ENCODE measurements at regions not wholly inside any gene's neighbourhood (a gene's known extent, or its start where the extent isn't known, plus 50 kb on each side); places are given as distances from the start of the nearest gene placed in this dataset.
"Not testable (repeated sequence)": the region's sequence is repeated elsewhere in the genome, so short reads cannot be mapped to it uniquely, and the experiment has no call there.

- no peak for DNase-seq (ENCODE audit: low read depth, low spot score)
Observed at GRCh38 chr19:30817965-30818567, 445.9 kb downstream of the ZNF536 start.

- no peak for DNase-seq (ENCODE audit: low read depth, low spot score)
Observed at GRCh38 chr19:30817197-30817596, 445.0 kb downstream of the ZNF536 start.

- DNase-seq (ENCODE audit: low read depth, low spot score) = no peak
Observed at GRCh38 chr19:30815889-30816580, 443.9 kb downstream of the ZNF536 start.

GRCh38 chr19:30812099-30812678 lies 440.0 kb downstream of the ZNF536 start:
- DNase-seq (ENCODE audit: low read depth, low spot score) = no peak

DNA sequence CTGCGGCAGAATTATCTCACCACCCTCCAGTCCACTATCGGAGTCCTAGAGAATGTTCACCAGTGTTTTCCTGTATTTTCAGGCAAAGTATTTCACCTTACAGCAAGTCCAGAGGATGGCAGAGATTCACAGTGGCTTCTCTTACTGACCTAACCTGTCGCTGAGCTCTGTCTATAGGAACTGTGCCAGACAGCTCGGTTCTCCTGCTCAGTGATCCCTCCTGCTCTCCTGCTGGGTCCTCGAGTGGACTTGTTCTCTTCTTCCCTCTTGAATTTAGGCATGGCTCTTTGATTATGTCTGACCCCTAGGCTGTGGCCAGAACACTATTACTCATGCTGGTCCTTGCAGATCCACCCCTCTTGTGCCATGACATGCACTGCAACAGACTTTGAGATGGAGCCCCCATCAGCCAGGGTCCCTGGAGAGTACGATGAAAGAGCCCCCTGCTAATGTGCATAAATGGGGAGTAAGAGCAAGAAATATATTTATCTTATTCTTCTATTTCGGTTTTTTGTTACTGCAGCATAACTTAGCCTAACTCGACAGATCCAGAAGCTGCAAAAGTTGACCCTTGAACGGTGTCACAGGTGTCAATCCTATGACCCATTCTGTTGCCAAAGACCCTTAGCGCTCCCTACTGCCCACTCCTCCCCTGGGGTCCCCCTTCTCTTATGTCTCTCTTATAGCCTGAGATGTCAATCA lies 439.4 kb downstream of the ZNF536 start:
- no peak for DNase-seq (ENCODE audit: low read depth, low spot score)

GRCh38 chr19:30810726-30811125 lies 438.5 kb downstream of the ZNF536 start:
- DNase-seq (ENCODE audit: low read depth, low spot score) = no peak

- DNase-seq (ENCODE audit: low read depth, low spot score) = no peak
Observed at GRCh38 chr19:30807278-30807677, 435.1 kb downstream of the ZNF536 start.

DNA sequence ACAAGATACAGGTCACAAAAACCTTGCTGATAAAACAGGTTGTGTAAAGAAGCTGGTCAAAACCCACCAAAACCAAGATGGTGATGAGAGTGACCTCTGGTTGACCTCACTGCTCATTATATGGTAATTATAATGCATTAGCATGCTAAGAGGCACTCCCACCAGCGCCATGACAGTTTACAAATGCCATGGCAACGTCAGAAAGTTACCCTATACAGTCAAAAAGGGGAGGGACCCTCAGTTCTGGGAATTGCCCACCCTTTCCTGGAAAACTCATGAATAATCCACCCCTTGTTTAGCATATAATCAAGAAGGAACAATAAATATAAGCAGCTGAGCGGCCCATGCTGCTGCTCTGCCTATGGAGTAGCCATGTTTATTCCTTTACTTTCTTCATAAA lies 434.1 kb downstream of the ZNF536 start:
- no peak for DNase-seq (ENCODE audit: low read depth, low spot score)

- no peak for DNase-seq (ENCODE audit: low read depth, low spot score)
Observed at GRCh38 chr19:30804751-30805150, 432.6 kb downstream of the ZNF536 start.

GRCh38 chr19:30804333-30804732 lies 432.1 kb downstream of the ZNF536 start:
- DNase-seq (ENCODE audit: low read depth, low spot score) = not testable (repeated sequence)

DNA sequence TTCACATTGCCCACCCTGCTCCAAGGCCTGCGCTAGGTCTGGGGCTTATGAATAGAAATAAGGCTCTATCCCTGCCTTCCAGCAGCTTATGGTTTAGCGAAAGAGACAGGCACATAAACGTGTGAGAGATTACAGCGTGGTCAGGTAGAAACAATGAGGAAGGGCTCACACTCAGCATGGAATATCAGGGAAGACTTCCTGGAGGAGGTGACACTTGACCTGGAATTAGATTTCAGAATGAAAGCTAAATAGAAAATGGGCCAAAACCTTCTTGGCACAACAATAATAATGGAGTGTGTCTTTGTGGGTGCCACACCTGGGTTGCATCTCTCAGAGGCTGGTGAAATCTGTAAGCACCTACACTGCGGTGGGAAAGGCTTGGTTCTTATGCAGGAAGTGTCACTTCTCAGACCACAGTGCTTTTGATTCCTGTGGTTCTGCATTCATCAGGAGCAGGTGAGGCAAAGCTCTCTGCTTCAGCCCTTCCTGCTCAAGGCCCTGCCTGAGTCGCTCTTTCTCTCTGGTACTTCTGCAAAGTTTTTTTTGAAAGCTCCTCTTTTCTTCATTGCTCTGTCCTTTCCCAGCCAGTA lies 430.3 kb downstream of the ZNF536 start:
- DNase-seq (ENCODE audit: low read depth, low spot score) = no peak

- DNase-seq (ENCODE audit: low read depth, low spot score) = no peak
Observed at GRCh38 chr19:30799865-30800755, 427.9 kb downstream of the ZNF536 start.

- DNase-seq (ENCODE audit: low read depth, low spot score) = no peak
Observed at GRCh38 chr19:30795727-30796126, 423.5 kb downstream of the ZNF536 start.

GRCh38 chr19:30792561-30793505 lies 420.6 kb downstream of the ZNF536 start:
- no peak for DNase-seq (ENCODE audit: low read depth, low spot score)

DNA sequence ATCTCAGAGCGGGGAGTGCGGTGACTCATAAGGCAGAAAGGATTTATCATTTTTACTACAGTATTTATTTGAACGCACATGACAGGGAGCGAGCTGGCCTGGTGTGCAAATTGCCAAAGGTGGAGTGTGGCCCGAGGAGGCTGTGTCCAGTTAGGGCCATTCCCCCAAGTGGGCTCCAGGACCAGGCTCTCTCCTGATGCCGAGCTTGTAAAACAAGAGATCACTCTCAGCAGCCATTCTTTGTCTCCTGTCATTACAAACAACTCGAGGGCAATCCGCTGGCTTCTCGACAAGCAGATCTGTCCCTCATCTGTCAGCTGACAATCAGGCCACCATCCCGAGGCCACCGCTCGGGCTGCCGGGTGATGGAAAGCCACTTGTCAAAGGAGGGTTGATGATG lies 418.9 kb downstream of the ZNF536 start:
- DNase-seq (ENCODE audit: low read depth, low spot score) = no peak

- DNase-seq (ENCODE audit: low read depth, low spot score) = no peak
Observed at GRCh38 chr19:30790056-30790680, 418.0 kb downstream of the ZNF536 start.

DNA sequence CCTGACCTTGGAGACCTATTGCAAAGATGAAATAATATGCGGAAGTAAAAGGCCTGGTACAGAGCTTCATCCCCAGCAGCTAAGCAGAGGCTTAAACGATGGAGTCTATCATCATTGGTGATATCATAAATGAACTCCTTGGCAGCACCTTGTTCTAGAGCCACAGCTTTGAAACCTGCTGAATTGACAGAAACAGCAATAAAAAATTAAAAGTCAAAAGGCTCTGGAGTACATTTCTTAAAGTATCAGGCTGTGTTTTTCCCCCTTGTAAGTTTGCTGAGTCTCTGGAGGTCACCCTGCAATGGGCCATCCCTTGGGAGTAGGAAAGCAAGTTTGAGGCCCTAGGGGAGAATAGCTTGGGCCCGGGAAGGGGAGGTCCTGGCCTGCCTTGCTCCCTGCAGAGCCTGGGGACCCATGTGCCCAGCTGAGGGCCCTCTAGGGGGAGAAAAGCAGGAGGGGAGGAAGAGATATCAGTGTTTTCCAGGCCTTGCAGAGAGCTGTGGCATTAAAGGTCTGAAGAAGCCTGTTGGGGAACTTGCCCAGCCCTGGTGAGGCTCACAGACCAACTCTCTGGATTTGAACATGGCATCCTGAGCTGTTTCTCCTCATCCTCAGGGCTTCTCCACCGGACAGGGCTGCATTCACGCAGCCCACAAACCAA lies 416.1 kb downstream of the ZNF536 start:
- DNase-seq (ENCODE audit: low read depth, low spot score) = no peak

DNA sequence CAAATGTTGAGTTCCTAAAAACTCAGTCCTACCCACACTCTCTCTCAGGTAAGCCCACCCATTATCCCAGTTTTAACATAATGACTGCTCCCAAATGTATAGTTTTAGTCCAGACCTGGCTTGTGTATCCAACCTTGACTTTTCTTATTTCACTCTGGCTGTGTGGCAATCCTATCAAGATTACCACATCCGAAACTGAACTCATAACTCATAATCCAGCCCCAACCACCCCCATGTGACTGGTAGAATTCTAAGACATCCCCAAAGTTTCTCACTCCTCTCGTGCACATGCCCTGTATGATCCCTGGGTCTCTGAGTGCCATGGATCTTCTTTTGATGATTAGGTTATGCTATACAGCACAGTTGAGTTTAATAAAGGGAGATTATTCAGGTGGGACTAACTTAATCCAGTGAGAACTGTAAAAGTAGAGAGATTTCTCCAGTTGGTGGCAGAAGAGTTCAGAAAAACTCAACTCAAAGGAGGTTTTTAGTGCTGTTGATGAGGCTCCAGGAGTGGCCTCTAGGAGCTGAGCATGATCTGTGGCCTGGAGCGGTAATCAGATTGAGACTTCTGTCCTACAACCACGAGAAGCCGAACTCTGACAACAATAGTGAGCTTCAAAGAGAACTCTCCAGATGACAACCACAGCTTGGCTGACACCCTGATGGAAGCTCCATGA lies 413.4 kb downstream of the ZNF536 start:
- no peak for DNase-seq (ENCODE audit: low read depth, low spot score)
